SK-N-DZ (cell line): ENCODE measurements at regions not wholly inside any gene's neighbourhood (a gene's known extent, or its start where the extent isn't known, plus 50 kb on each side); places are given as distances from the start of the nearest gene placed in this dataset.
A peak's percentile ranks its signal among the peaks of the same experiment; 100 is the strongest.

Experiments
- DNase-seq: peaks from one replicate; pipeline ENCODE4 v3.0.0-alpha.2; 2015; ENCODE audit warnings: low spot score

DNA sequence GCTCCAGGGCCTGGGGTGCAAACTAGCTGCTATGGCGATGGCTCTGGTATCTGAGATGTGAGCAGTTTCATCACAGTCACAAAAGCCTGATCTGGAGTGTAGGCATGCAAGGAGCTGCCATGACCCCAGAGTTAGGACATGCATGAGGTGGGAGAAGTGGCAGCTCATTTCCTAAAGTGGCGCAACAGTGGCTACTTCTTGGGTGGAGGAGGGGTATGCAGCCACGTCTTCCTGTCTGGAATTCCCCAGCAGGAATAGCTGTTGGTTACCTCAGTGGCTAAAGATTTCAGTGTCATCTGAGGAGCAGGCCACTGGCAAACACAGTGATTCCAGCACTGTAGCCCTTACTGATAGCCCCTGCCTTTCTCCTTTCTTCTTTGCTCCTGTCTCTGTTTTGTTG lies 1382.5 kb downstream of the C4orf33 start:
- no peak for DNase-seq

DNA sequence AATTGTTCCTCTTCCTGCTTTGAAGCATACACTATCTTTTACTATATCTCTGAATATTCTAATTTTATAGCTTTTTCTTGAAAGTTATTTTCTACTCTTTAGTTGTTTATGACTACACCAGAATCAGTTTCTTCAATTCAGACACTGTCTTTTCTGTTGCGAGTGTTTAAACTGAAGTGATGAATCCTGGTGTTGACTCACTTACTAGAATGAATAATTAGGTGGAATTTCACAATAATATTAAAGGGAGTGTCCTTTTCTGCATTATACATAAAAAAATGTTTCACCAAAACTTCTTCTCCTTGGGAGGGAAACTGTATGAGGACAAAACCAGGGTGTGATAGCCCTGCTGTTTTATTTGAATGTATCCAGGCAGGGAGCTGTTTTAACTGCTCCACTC lies 1383.1 kb downstream of the C4orf33 start:
- no peak for DNase-seq

GRCh38 chr4:130479674-130480073 lies 1383.7 kb downstream of the C4orf33 start:
- DNase-seq: no peak

DNA sequence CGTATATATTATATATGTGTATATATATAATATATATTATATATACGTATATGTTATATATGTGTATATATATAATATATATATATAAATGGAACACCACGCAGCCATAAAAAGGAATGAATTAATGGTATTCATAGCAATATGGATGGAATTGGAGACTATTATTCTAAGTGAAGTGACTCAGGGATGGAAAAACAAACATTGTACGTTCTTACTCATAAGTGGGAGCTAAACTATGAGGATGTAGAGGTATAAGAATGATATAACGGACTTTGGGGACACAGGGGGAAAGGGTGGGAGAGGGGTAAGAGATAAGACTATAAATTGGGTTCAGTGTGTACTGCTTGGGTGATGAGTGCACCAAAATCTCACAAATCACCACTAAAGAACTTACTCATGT lies 1388.9 kb downstream of the C4orf33 start:
- DNase-seq: no peak

DNA sequence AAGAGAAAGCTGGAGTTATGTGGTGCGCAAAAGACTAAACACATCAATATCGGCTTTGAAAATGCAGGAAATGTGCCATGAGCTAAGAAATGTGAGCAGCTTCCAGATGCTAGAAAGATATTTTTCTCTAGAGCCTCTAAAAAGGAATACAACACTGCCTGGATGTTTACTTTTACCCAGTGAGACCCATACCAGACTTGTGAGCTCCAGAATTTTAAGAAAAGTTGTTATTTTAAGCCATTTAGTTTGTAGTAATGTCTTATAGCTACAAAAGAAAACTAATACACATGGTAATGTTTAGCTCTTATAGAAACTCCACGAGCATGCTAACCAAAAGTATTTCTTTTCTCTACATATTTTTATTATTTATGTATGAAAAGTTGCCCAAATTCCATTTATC lies 1389.4 kb downstream of the C4orf33 start:
- DNase-seq: no peak

DNA sequence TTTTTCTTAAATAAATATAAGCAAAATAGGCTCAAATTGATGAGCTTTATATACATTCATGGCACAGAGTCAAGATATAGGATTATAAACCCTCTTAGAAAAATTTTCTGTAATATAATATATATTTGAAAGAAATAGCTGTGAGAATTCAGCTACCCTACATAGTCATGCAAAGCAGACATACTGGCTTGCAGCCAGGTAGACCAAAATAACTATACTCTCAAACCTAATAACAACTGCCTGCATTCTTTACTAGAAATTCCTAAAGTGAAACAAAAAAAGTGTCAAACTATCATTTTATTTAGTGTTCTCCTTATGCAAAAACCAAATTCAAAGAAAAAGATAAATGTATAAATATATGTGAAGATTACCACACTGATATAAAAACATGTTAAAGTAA lies 1390.2 kb downstream of the C4orf33 start:
- no peak for DNase-seq

GRCh38 chr4:130486841-130487240 lies 1390.9 kb downstream of the C4orf33 start:
- DNase-seq: no peak

- DNase-seq: no peak
Observed at GRCh38 chr4:130510661-130511060, 1414.7 kb downstream of the C4orf33 start.

GRCh38 chr4:130511776-130512175 lies 1415.8 kb downstream of the C4orf33 start:
- DNase-seq: peak; percentile 0

GRCh38 chr4:130524057-130524456 lies 1428.1 kb downstream of the C4orf33 start:
- DNase-seq: no peak

GRCh38 chr4:130530505-130530904 lies 1434.6 kb downstream of the C4orf33 start:
- DNase-seq: no peak

- DNase-seq: no peak
Observed at GRCh38 chr4:130534651-130535050, 1438.7 kb downstream of the C4orf33 start.

- no peak for DNase-seq
Observed at GRCh38 chr4:130542953-130543352, 1447.0 kb downstream of the C4orf33 start.

DNA sequence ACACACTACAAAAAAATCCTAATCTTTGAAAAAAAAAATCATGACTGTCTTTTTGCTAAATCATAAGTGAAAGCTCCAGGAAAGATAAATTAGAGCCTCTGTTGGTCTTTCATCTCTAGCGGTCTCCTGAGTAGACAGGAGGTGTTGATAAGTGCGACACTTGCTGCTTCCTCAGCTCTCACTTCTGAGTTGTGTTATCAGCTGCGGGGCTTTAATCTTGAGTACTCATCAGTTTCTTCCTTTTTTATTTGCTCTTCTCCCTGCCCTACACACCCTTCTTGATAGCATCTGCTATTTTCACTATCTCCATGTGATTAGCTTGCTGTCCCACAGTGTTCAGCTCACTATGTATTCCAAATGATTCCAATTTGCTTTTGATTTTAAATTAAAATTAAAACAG lies 1449.2 kb downstream of the C4orf33 start:
- DNase-seq: no peak

- no peak for DNase-seq
Observed at GRCh38 chr4:130545596-130545995, 1449.6 kb downstream of the C4orf33 start.

DNA sequence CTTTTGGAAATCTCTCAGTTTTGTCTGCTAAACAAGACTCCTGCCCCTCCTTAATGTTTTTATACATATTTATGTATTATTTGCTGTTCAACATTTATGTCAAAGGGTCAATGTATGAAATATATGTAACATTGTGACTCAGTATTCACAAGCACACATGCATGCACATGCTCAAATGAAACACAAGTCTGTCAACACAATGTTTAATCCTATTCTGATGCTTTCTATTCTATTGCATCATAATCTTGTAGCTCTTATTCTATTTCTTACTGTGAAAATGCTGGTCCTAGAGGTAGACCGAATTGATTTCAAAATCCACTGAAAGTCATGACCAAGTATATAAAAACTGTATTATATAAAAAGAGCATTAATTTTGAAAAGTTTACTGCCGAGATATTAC lies 1463.3 kb downstream of the C4orf33 start:
- DNase-seq: no peak

GRCh38 chr4:130563185-130563888 lies 1467.4 kb downstream of the C4orf33 start:
- peak; percentile 82 for DNase-seq

- DNase-seq: no peak
Observed at GRCh38 chr4:130563889-130564418, 1468.0 kb downstream of the C4orf33 start.

DNA sequence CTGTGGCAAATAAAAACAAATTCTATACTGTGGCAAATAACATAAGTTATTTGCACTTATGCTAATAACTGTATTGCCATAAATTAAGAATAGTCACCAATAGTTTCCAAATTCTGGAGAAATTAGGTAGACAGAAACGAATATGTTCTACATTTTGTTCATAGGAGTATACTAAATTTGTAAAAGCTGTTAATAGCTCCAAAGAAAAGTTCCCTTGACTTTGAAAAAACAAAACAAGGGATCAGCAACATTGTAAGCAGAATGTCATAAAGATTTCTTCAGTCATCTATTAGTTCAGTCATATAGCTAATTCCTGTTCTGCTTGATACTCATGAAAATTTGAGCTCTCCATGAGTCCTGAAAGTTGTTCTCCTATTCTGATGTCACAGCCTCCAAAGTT lies 1472.8 kb downstream of the C4orf33 start:
- no peak for DNase-seq

DNA sequence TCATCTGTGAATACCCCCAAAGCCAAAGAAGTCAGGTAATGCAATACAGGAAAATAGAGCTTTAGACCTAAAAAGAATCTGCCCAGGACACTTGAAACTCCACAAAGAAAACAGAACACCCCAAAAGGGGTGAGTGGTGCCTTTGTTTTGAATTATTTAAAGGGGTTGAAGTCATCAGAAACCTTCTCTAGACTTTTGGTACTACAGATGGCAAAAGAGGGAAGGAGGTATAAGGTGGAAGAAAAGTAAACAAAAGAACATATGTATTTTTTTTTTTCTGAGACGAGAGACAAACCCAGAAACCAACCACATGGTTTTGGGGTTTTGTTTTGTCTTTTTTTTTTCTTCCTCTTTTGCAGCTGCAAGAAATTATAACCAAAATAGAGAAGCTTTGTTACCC lies 1477.8 kb downstream of the C4orf33 start:
- no peak for DNase-seq

DNA sequence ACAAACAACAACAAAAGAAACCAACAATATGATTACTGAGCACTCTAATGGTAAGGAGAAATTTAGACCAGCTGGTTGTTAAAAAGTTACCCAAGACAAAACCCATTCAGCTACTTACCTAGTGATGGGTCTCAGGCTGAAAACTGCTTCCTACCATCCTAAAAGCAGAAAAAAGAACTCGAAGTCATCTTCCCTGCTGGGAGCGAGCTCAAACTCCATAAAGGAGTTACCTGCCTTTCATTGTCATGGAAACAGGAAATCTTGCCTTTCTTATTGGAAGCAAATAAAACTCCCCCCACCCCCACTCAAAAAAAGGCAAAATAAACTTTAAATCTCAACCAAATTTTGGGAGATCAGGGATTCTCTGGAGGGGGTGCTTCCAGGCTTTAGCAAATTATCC lies 1478.3 kb downstream of the C4orf33 start:
- DNase-seq: no peak

DNA sequence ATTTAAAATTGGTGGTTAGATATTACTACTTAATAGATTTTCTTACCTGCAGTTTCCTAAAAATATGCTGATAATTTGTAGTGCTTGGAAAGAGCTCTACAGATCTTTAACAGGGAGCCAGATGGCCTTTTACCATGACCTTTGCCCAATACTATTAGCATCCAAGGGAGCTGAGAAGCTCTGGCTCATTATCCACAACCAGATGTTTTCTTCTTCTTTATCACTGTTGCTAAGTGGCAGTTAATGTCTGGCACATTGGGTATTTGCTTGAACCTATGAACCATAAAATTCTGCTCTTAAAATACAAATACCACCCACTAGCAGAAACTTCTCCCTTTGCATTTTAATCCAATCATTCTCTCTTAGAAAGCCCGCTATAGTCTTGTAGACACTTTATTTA lies 1480.3 kb downstream of the C4orf33 start:
- DNase-seq: peak; percentile 92

DNA sequence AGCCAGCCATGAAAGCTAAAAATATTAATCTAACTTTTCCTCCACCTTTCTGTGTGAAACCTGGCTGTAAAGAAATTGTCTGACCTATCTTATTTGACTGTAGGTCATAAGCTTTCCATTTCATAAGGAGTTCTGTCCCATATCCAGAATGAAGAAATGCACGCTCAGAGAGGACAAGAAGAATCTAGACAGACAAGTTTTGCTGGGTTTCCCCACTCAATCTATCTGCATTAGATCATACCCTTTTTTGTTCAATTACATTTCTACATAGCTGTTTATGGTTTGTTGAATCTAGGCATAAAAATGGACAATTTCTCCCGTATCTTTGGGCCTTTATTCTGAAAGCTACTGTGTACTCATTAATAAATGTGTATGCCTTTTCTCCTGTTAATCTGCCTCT lies 1495.1 kb downstream of the C4orf33 start:
- no peak for DNase-seq

GRCh38 chr4:130600706-130601105 lies 1504.8 kb downstream of the C4orf33 start:
- no peak for DNase-seq
